Upper lobe of left lung (tissue), 4 donors: ENCODE measurements at regions not wholly inside any gene's neighbourhood (a gene's known extent, or its start where the extent isn't known, plus 50 kb on each side); places are given as distances from the start of the nearest gene placed in this dataset.

Source experiments
- CTCF ChIP-seq, 6 experiments: fragments of 450-650 bp in 4 of 6; fragments of 200-600 bp in 2 of 6; sonication (generic) in 2 of 6; IDR thresholded peaks; one replicate each; pipeline ENCODE4 v1.5.1; 2016 to 2019; ENCODE audit warnings: antibody characterized with exemption in 6 of 6
- EP300 ChIP-seq, 4 donors: sonication (generic); formaldehyde crosslinking; IDR thresholded peaks; one replicate each; pipeline ENCODE4 v1.5.1; 2017; ENCODE audit warnings: antibody characterized with exemption in 4 of 4, control low read depth in 2 of 4
- POLR2A ChIP-seq, 4 donors: fragments of 450-650 bp; IDR thresholded peaks; one replicate each; pipeline ENCODE4 v1.5.1; 2016 to 2017; ENCODE audit warnings: antibody characterized with exemption in 4 of 4, mild to moderate bottlenecking in 2 of 4
- POLR2AphosphoS5 ChIP-seq, 2 donors: sonication (generic); formaldehyde crosslinking; IDR thresholded peaks; one replicate each; pipeline ENCODE4 v1.5.1; 2017; ENCODE audit warnings: antibody characterized with exemption in 2 of 2

GRCh38 chr1:72564749-72565148, 282.4 kb upstream of the NEGR1 start:
- TF ChIP-seq POLR2A (IDR thresholded peaks at IDR 0.05) (no peak), CTCF (IDR thresholded peaks at IDR 0.05) (no peak), POLR2AphosphoS5 (IDR thresholded peaks at IDR 0.05) (no peak), EP300 (IDR thresholded peaks at IDR 0.05) (no peak)
